PC-9 (cell line): ENCODE measurements at regions not wholly inside any gene's neighbourhood (a gene's known extent, or its start where the extent isn't known, plus 50 kb on each side); places are given as distances from the start of the nearest gene placed in this dataset.

Source experiments
- BruUV-seq: library from RNA; stranded (reverse); fragments of 400-500 nt; replicated peaks from 2 replicates; lab custom pipeline; 2021; lab: Mats Ljungman, UMichigan
- CTCF ChIA-PET: fragments of 300-600 bp; sonication (Branson Sonifier 250); formaldehyde crosslinking; loops from one replicate; lab custom pipeline; 2022; ENCODE audit warnings: antibody characterized with exemption; lab: Charles Lee
- POLR2A ChIA-PET: fragments of 300-600 bp; sonication (Branson Sonifier 250); formaldehyde crosslinking; loops from one replicate; lab custom pipeline; 2022; ENCODE audit warnings: antibody characterized with exemption; ENCODE audit not compliant: unreplicated experiment; lab: Charles Lee
- DNase-seq, 2 experiments: peaks; one replicate each; pipeline versions ENCODE4 v3.0.0 to v3.0.0-alpha.2; 2015 to 2022; ENCODE audit warnings: mixed read lengths in 1 of 2
- H2AFZ ChIP-seq: fragments of 200-600 bp; sonication (generic); 2 replicates; pipeline ENCODE4 v1.8.1; 2017; ENCODE audit warnings: antibody characterized with exemption
- H3F3A ChIP-seq: fragments of 200-600 bp; sonication (generic); 2 replicates; pipeline ENCODE4 v1.8.1; 2017; ENCODE audit warnings: antibody characterized with exemption, mild to moderate bottlenecking, low read depth; ENCODE audit not compliant: insufficient read depth
- H3K27ac ChIP-seq: fragments of 200-600 bp; sonication (generic); 2 replicates; pipeline ENCODE4 v1.6.1; 2016; ENCODE audit warnings: mixed run types
- H3K27me3 ChIP-seq: fragments of 200-600 bp; sonication (generic); 2 replicates; pipeline ENCODE4 v1.6.1; 2016; ENCODE audit warnings: low read depth, mixed run types; ENCODE audit not compliant: insufficient read depth
- H3K36me3 ChIP-seq: fragments of 200-600 bp; sonication (generic); 2 replicates; pipeline ENCODE4 v1.6.1; 2016; ENCODE audit warnings: low read depth, mixed run types
- H3K4me1 ChIP-seq: fragments of 200-600 bp; sonication (generic); replicated peaks from 2 replicates; pipeline ENCODE4 v1.6.1; 2016; ENCODE audit warnings: mixed run types; ENCODE audit not compliant: insufficient read depth
- H3K4me2 ChIP-seq: fragments of 200-600 bp; sonication (generic); 2 replicates; pipeline ENCODE4 v1.6.1; 2017; ENCODE audit warnings: mixed run types
- H3K4me3 ChIP-seq: fragments of 200-600 bp; sonication (generic); 2 replicates; pipeline ENCODE4 v1.6.1; 2016; ENCODE audit warnings: mixed run types
- H3K79me2 ChIP-seq: fragments of 200-600 bp; sonication (generic); 2 replicates; pipeline ENCODE4 v1.6.1; 2017; ENCODE audit warnings: low read depth, mixed run types
- H3K9me2 ChIP-seq: fragments of 200-600 bp; sonication (generic); 2 replicates; pipeline ENCODE4 v1.8.1; 2017; ENCODE audit warnings: mild to moderate bottlenecking; ENCODE audit not compliant: insufficient read depth
- H3K9me3 ChIP-seq: fragments of 200-600 bp; sonication (generic); 2 replicates; pipeline ENCODE4 v1.8.1; 2016; ENCODE audit warnings: low read depth; ENCODE audit not compliant: insufficient read depth
- H4K20me1 ChIP-seq: fragments of 200-600 bp; sonication (generic); 2 replicates; pipeline ENCODE4 v1.8.1; 2017; ENCODE audit not compliant: insufficient read depth
- CTCF ChIP-seq: fragments of 200-600 bp; sonication (generic); conservative IDR thresholded peaks from 2 replicates; pipeline ENCODE4 v1.6.1; 2017; ENCODE audit warnings: mixed run types, antibody characterized with exemption, mild to moderate bottlenecking, moderate library complexity
- EZH2 ChIP-seq: fragments of 200-600 bp; sonication (generic); IDR thresholded peaks from 2 replicates; pipeline ENCODE4 v1.8.0; 2017; ENCODE audit warnings: antibody characterized with exemption, low read depth
- intact Hi-C: fragments of 100-400 bp; cut with micrococcal nuclease; formaldehyde crosslinking; loops from one replicate; pipeline ENCODE4 v1.10.0; 2022; ENCODE audit not compliant: unreplicated experiment

GRCh38 chr1:87951409-87951808 lies 622.7 kb downstream of the LMO4 start:
- Histone ChIP-seq H3K9me3 (no peaks in the 10 kb centered on the region), H2AFZ (no peak overlapping the region), H3K36me3 (no peaks in the 10 kb centered on the region), H4K20me1 (no peaks in the 10 kb centered on the region), H3K4me2 (no peak overlapping the region), H3K79me2 (no peaks in the 10 kb centered on the region), H3K4me3 (no peak overlapping the region), H3F3A (no peaks in the 10 kb centered on the region), H3K9me2 (no peaks in the 10 kb centered on the region), H3K4me1 (no peaks in the 10 kb centered on the region), H3K27me3 (no peaks in the 10 kb centered on the region), H3K27ac (no peak overlapping the region)
- no peak for TF ChIP-seq EZH2
- no peak for TF ChIP-seq CTCF
- CTCF ChIA-PET: no interaction called here
- POLR2A ChIA-PET: no interaction called here
- no TSS peak for BruUV-seq
- intact Hi-C loops: loop anchor here (10.0 kb wide), 1 partner anchor 797 kb away; no protein-coding TSS in a partner anchor
- DNase-seq: no peak

- no peak overlapping the region for H3K4me3 ChIP-seq
- ChIA-PET CTCF (no interaction called here), POLR2A (no interaction called here)
- no peaks in the 10 kb centered on the region for H3K9me3 ChIP-seq
- H2AFZ ChIP-seq: no peak overlapping the region
- H4K20me1 ChIP-seq: no peaks in the 10 kb centered on the region
- H3K4me1 ChIP-seq: no peaks in the 10 kb centered on the region
- H3K27ac ChIP-seq: no peak overlapping the region
- no peaks in the 10 kb centered on the region for H3F3A ChIP-seq
- no peaks in the 10 kb centered on the region for H3K9me2 ChIP-seq
- TF ChIP-seq CTCF (no peak), EZH2 (no peak)
- no peaks in the 10 kb centered on the region for H3K27me3 ChIP-seq
- H3K36me3 ChIP-seq: no peaks in the 10 kb centered on the region
- DNase-seq: no peak
- no peaks in the 10 kb centered on the region for H3K79me2 ChIP-seq
- H3K4me2 ChIP-seq: no peak overlapping the region
- intact Hi-C loops: loop anchor here (2.0 to 10.0 kb wide), 2 partner anchors 621 to 797 kb away; no protein-coding TSS in a partner anchor
- no TSS peak for BruUV-seq
Observed at GRCh38 chr1:87951852-87952251, 623.2 kb downstream of the LMO4 start.

GRCh38 chr1:87953121-87953520 lies 624.4 kb downstream of the LMO4 start:
- H3K27ac ChIP-seq: no peak overlapping the region
- no peak overlapping the region for H3K4me3 ChIP-seq
- no peaks in the 10 kb centered on the region for H3K9me2 ChIP-seq
- no peaks in the 10 kb centered on the region for H3K4me1 ChIP-seq
- H3K9me3 ChIP-seq: no peaks in the 10 kb centered on the region
- H3F3A ChIP-seq: no peaks in the 10 kb centered on the region
- no peaks in the 10 kb centered on the region for H3K79me2 ChIP-seq
- intact Hi-C loops: loop anchor here (1.0 to 10.0 kb wide), 3 partner anchors 161 to 798 kb away; no protein-coding TSS in a partner anchor
- TF ChIP-seq CTCF (no peak), EZH2 (no peak)
- no peak overlapping the region for H2AFZ ChIP-seq
- ChIA-PET POLR2A (no interaction called here), CTCF (interaction anchor here (0.6 to 1.2 kb wide), 6 partner anchors 25 to 628 kb away, joined by 3 to 4 read pairs (median 4); no protein-coding TSS in a partner anchor)
- H3K27me3 ChIP-seq: no peaks in the 10 kb centered on the region
- no peaks in the 10 kb centered on the region for H4K20me1 ChIP-seq
- no peak overlapping the region for H3K4me2 ChIP-seq
- BruUV-seq: no TSS peak
- H3K36me3 ChIP-seq: no peaks in the 10 kb centered on the region
- DNase-seq: no peak
